ENCODE measurements at regions not wholly inside any gene's neighbourhood (a gene's known extent, or its start where the extent isn't known, plus 50 kb on each side); places are given as distances from the start of the nearest gene placed in this dataset.

DNA sequence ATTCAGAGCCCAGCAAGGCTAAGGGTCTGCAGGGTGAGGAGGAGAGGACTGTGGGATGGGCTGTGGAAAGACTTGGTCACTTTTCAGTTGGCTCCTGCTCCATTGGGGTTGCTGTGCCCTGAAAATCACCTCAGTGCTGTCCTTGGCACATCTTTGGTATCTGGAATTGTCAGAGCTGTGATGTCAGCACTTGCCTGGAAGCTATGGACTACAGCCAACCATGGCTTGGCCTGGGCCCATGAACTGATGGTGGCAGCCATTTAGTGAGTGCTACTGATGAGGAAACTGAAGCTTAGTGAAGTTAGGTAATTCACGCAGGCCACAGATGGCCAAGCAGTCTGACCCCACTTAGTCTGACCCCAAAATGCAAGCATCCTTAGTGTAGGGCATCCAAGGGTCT, 121.8 kb upstream of the SERPINE2 start:
- TF ChIP-seq, protein P1, sequence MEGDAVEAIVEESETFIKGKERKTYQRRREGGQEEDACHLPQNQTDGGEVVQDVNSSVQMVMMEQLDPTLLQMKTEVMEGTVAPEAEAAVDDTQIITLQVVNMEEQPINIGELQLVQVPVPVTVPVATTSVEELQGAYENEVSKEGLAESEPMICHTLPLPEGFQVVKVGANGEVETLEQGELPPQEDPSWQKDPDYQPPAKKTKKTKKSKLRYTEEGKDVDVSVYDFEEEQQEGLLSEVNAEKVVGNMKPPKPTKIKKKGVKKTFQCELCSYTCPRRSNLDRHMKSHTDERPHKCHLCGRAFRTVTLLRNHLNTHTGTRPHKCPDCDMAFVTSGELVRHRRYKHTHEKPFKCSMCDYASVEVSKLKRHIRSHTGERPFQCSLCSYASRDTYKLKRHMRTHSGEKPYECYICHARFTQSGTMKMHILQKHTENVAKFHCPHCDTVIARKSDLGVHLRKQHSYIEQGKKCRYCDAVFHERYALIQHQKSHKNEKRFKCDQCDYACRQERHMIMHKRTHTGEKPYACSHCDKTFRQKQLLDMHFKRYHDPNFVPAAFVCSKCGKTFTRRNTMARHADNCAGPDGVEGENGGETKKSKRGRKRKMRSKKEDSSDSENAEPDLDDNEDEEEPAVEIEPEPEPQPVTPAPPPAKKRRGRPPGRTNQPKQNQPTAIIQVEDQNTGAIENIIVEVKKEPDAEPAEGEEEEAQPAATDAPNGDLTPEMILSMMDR (IDR thresholded peaks at IDR 0.05), result no peak
- no peak for TF ChIP-seq POLR2A (IDR thresholded peaks at IDR 0.05)
